HepG2 (cell line): ENCODE measurements at regions not wholly inside any gene's neighbourhood (a gene's known extent, or its start where the extent isn't known, plus 50 kb on each side); places are given as distances from the start of the nearest gene placed in this dataset.
A peak's percentile ranks its signal among the peaks of the same experiment; 100 is the strongest.

Experiments
- ATAC-seq: fragments of 200-7000 bp; cut with Tn5 transposase; 3 replicates; pipeline ENCODE4 v1.9.1; 2020; ENCODE audit warnings: mild to moderate bottlenecking, moderate library complexity
- BruUV-seq: library from RNA; stranded (reverse); fragments of 400-500 nt; replicated peaks from 2 replicates; lab custom pipeline; 2021; lab: Mats Ljungman, UMichigan
- CTCF ChIA-PET: fragments of 300-600 bp; formaldehyde crosslinking; extraction: SDS; loops from one replicate; lab custom pipeline; 2021; ENCODE audit warnings: low total read pairs, inconsistent platforms, low intra/inter-chr PET ratio; lab: Yijun Ruan, JAX
- POLR2A ChIA-PET: fragments of 350-600 bp; sonication (Branson Sonifier 250); formaldehyde crosslinking; loops from one replicate; lab custom pipeline; 2020; ENCODE audit warnings: antibody characterized with exemption, inconsistent platforms; lab: Yijun Ruan, JAX
- DNase-seq: peaks from one replicate; pipeline ENCODE4 v3.0.0-alpha.2; 2015; ENCODE audit warnings: low spot score
- FAIRE-seq: peaks from 3 replicates; lab custom pipeline; 2011; peaks lifted over from hg19 to GRCh38; lab: Jason Lieb, UNC
- H2AFZ ChIP-seq: one replicate; pipeline ENCODE4 v1.6.1; 2011; ENCODE audit warnings: low read length, inconsistent platforms
- H3K27ac ChIP-seq: fragments of 300-600 bp; 3 replicates; pipeline ENCODE4 v1.8.0; 2011; ENCODE audit warnings: mixed run types, mild to moderate bottlenecking, mixed read lengths, low read length, inconsistent platforms; ENCODE audit not compliant: insufficient read depth; ENCODE audit errors: extremely low read length
- H3K27me3 ChIP-seq, 2 experiments: fragments of 200-600 bp in 1 of 2; 2 replicates in 1 of 2; 3 replicates in 1 of 2; pipeline versions ENCODE4 v1.6.0 to v1.8.0; 2011; ENCODE audit warnings: low read length in 2 of 2, mild to moderate bottlenecking in 2 of 2, moderate library complexity in 2 of 2, inconsistent platforms in 1 of 2; ENCODE audit not compliant: insufficient read depth in 2 of 2, control insufficient read depth in 1 of 2
- H3K36me3 ChIP-seq, 2 experiments: fragments of 200-600 bp in 1 of 2; replicated peaks in 1 of 2; 2 replicates in 1 of 2; 3 replicates in 1 of 2; pipeline versions ENCODE4 v1.5.1 to v1.8.0; 2011; ENCODE audit warnings: low read length in 2 of 2, inconsistent platforms in 1 of 2; ENCODE audit not compliant: insufficient read depth in 2 of 2, control insufficient read depth in 1 of 2
- H3K4me1 ChIP-seq: 2 replicates; pipeline ENCODE4 v1.5.1; 2012; ENCODE audit warnings: low read length, inconsistent platforms; ENCODE audit not compliant: insufficient read depth
- H3K4me2 ChIP-seq: 2 replicates; pipeline ENCODE4 v1.6.0; 2011; ENCODE audit warnings: low read depth, low read length, inconsistent platforms
- H3K4me3 ChIP-seq, 3 experiments: fragments of 200-600 bp in 1 of 3; sonication (generic), shearing (Covaris generic) in 1 of 3; replicated peaks in 1 of 3; 2 replicates each; pipeline ENCODE4 v1.5.1; 2011 to 2016; ENCODE audit warnings: low read length in 3 of 3, inconsistent platforms in 2 of 3, low read depth in 2 of 3, mild to moderate bottlenecking in 2 of 3, control low read depth in 1 of 3, mixed read lengths in 1 of 3; ENCODE audit not compliant: insufficient read depth in 1 of 3
- H3K79me2 ChIP-seq: one replicate; pipeline ENCODE4 v1.6.1; 2011; ENCODE audit warnings: low read length, inconsistent platforms; ENCODE audit not compliant: insufficient read depth
- H3K9ac ChIP-seq: 2 replicates; pipeline ENCODE4 v1.6.0; 2011; ENCODE audit warnings: mild to moderate bottlenecking, low read depth, low read length, inconsistent platforms; ENCODE audit not compliant: insufficient read depth
- H3K9me3 ChIP-seq: 2 replicates; pipeline ENCODE4 v1.5.1; 2012; ENCODE audit warnings: mild to moderate bottlenecking, low read length
- H4K20me1 ChIP-seq: 2 replicates; pipeline ENCODE4 v1.6.0; 2011; ENCODE audit warnings: inconsistent platforms, mild to moderate bottlenecking, low read length, moderate library complexity; ENCODE audit not compliant: insufficient read depth
- CEBPB ChIP-seq: IDR thresholded peaks from 2 replicates; pipeline ENCODE4 v1.6.1; 2011; ENCODE audit warnings: low read depth, low read length, improper control_type of control experiment, borderline replicate concordance
- GABPA ChIP-seq, 2 experiments: IDR thresholded peaks; 2 replicates each; pipeline ENCODE4 v1.6.1; 2011 to 2016; ENCODE audit warnings: low read depth in 2 of 2, low read length in 1 of 2, missing biosample characterization in 1 of 2, missing genetic modification characterization in 1 of 2
- RNF219 ChIP-seq: sonication (generic); formaldehyde crosslinking; IDR thresholded peaks from 2 replicates; pipeline ENCODE4 v1.5.0; 2020; ENCODE audit warnings: mild to moderate bottlenecking, missing genetic modification reagents
- SATB2 ChIP-seq: sonication (generic); formaldehyde crosslinking; IDR thresholded peaks from 2 replicates; pipeline ENCODE4 v1.5.0; 2020; ENCODE audit warnings: missing genetic modification reagents
- TFAP4 ChIP-seq: sonication (generic); IDR thresholded peaks from 2 replicates; pipeline ENCODE4 v1.6.1; 2016; ENCODE audit warnings: low read depth, borderline replicate concordance
- ZNF790 ChIP-seq: sonication (generic); formaldehyde crosslinking; IDR thresholded peaks from 2 replicates; pipeline ENCODE4 v1.8.0; 2022; ENCODE audit warnings: missing genetic modification reagents, mild to moderate bottlenecking, borderline replicate concordance
- ZNF850 ChIP-seq: sonication (generic); formaldehyde crosslinking; conservative IDR thresholded peaks from 2 replicates; pipeline ENCODE4 v1.9.0; 2021; ENCODE audit warnings: mild to moderate bottlenecking, missing genetic modification reagents
- WGBS: methylation state at CpG from one replicate; pipeline ENCODE4 v1.1.6; 2017; ENCODE audit warnings: low lambda C conversion rate; 5-methylcytosine and 5-hydroxymethylcytosine counted together
- in situ Hi-C: cut with HindIII; loops from 2 replicates; pipeline ENCODE4 v1.10.0; 2017; ENCODE audit warnings: low pct_unique_long_range_greater_than_20kb; ENCODE audit not compliant: extremely low pct_ligation_motif_present
- intact Hi-C: fragments of 100-400 bp; cut with micrococcal nuclease; formaldehyde crosslinking; loops from one replicate; pipeline ENCODE4 v1.10.0; 2022; ENCODE audit not compliant: unreplicated experiment
- TF ChIP-seq, protein P1 (sequence below): IDR thresholded peaks from 2 replicates; pipeline ENCODE4 v1.6.1; 2016
- TF ChIP-seq, protein P2 (sequence below): sonication (generic); formaldehyde crosslinking; IDR thresholded peaks from 2 replicates; pipeline ENCODE4 v1.4.0; 2020; ENCODE audit warnings: low read depth, missing genetic modification reagents
- TF ChIP-seq, protein P3 (sequence below): sonication (generic); formaldehyde crosslinking; IDR thresholded peaks from 2 replicates; pipeline ENCODE4 v1.8.1; 2023; ENCODE audit warnings: missing genetic modification reagents, mild to moderate bottlenecking, borderline replicate concordance

DNA sequence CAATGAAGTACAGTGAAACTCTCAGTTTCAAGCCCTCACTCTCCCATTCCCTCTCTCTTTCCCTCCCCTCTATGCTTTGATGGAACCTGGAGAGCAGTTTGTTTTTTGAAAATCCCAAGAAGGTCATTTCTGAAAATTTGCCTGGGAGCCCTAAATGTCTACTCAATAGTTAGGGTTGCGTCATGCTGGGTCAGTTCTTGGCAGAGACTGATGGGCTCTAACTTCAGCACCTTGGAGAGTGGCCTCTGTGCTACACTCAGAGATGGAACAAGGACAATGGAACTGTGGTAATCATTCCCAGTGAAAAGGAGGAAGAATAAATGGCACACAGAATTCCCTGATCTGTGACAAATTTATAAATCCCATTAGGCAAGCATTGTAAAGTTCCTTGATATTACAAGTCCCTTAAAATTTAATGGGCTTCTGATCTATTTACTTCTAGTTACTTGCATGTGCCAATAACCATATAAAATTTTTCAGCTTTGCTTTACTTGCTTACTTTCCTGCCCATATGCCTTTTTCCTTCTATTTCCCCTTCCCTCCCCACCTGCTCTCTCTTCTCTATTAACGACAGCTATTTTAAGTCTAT, 182.9 kb upstream of the KCND3 start (continued):
- TF ChIP-seq, protein P1, sequence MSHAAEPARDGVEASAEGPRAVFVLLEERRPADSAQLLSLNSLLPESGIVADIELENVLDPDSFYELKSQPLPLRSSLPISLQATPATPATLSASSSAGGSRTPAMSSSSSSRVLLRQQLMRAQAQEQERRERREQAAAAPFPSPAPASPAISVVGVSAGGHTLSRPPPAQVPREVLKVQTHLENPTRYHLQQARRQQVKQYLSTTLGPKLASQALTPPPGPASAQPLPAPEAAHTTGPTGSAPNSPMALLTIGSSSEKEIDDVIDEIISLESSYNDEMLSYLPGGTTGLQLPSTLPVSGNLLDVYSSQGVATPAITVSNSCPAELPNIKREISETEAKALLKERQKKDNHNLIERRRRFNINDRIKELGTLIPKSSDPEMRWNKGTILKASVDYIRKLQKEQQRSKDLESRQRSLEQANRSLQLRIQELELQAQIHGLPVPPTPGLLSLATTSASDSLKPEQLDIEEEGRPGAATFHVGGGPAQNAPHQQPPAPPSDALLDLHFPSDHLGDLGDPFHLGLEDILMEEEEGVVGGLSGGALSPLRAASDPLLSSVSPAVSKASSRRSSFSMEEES (CRISPR knock-in tag): peak; percentile 51; the same call in 1 of the 2 replicates
- TF ChIP-seq CEBPB: peak; percentile 78
- TF ChIP-seq, protein P2, sequence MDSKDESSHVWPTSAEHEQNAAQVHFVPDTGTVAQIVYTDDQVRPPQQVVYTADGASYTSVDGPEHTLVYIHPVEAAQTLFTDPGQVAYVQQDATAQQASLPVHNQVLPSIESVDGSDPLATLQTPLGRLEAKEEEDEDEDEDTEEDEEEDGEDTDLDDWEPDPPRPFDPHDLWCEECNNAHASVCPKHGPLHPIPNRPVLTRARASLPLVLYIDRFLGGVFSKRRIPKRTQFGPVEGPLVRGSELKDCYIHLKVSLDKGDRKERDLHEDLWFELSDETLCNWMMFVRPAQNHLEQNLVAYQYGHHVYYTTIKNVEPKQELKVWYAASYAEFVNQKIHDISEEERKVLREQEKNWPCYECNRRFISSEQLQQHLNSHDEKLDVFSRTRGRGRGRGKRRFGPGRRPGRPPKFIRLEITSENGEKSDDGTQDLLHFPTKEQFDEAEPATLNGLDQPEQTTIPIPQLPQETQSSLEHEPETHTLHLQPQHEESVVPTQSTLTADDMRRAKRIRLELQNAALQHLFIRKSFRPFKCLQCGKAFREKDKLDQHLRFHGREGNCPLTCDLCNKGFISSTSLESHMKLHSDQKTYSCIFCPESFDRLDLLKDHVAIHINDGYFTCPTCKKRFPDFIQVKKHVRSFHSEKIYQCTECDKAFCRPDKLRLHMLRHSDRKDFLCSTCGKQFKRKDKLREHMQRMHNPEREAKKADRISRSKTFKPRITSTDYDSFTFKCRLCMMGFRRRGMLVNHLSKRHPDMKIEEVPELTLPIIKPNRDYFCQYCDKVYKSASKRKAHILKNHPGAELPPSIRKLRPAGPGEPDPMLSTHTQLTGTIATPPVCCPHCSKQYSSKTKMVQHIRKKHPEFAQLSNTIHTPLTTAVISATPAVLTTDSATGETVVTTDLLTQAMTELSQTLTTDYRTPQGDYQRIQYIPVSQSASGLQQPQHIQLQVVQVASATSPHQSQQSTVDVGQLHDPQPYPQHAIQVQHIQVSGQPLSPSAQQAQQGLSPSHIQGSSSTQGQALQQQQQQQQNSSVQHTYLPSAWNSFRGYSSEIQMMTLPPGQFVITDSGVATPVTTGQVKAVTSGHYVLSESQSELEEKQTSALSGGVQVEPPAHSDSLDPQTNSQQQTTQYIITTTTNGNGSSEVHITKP (CRISPR knock-in tag): no peak

- Histone ChIP-seq H2AFZ (no peak overlapping the region), H3K9ac (no peak overlapping the region), H3K4me3 (no peak overlapping the region), H3K36me3 (no peaks in the 10 kb centered on the region), H3K27me3 (no peaks in the 10 kb centered on the region), H3K4me1 (no peaks in the 10 kb centered on the region), H3K27ac (no peak overlapping the region), H3K4me2 (no peak overlapping the region), H4K20me1 (no peaks in the 10 kb centered on the region), H3K9me3 (no peaks in the 10 kb centered on the region), H3K79me2 (no peaks in the 10 kb centered on the region)
- 2% methylated on average over 6 of the region's 6 CpGs for WGBS
- POLR2A ChIA-PET: no interaction called here
- DNase-seq (no peak), ATAC-seq (no peak), FAIRE-seq (no peak)
- in situ Hi-C loops: no loop called here
- intact Hi-C loops: no loop called here
- BruUV-seq: no TSS peak
- CTCF ChIA-PET: no interaction called here
- no peak for TF ChIP-seq ZNF850 (CRISPR knock-in tag)
- TF ChIP-seq SATB2: no peak
- TF ChIP-seq ZNF790 (CRISPR knock-in tag): no peak
- TF ChIP-seq, protein P3, sequence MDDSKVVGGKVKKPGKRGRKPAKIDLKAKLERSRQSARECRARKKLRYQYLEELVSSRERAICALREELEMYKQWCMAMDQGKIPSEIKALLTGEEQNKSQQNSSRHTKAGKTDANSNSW (CRISPR knock-in tag): no peak
- no peak for TF ChIP-seq GABPA (IDR thresholded peaks at IDR 0.05; ENCODE audit: low read depth, low read length)
- TF ChIP-seq GABPA (CRISPR knock-in tag; IDR thresholded peaks at IDR 0.05; ENCODE audit: low read depth): no peak
- TF ChIP-seq RNF219 (CRISPR knock-in tag): no peak
- no peak for TF ChIP-seq TFAP4
Observed at GRCh38 chr1:112177314-112177713, 187.8 kb upstream of the KCND3 start.
